ENCODE measurements at regions not wholly inside any gene's neighbourhood (a gene's known extent, or its start where the extent isn't known, plus 50 kb on each side); places are given as distances from the start of the nearest gene placed in this dataset.

- no peak for DNase-seq
Observed at GRCh38 chr20:39270837-39271604, 308.9 kb downstream of the DHX35 start.

GRCh38 chr20:39269493-39270217, 307.5 kb downstream of the DHX35 start:
- no peak for DNase-seq

GRCh38 chr20:39268981-39269461, 306.9 kb downstream of the DHX35 start:
- DNase-seq = no peak

- no peak for DNase-seq
Observed at GRCh38 chr20:39268491-39268951, 306.4 kb downstream of the DHX35 start.

GRCh38 chr20:39266989-39267388, 304.8 kb downstream of the DHX35 start:
- DNase-seq = no peak

GRCh38 chr20:39264506-39265172, 302.5 kb downstream of the DHX35 start:
- DNase-seq = no peak

GRCh38 chr20:39263076-39263475, 300.9 kb downstream of the DHX35 start:
- no peak for DNase-seq

GRCh38 chr20:39259808-39260207, 297.7 kb downstream of the DHX35 start:
- no peak for DNase-seq

- no peak for DNase-seq
Observed at GRCh38 chr20:39259010-39259803, 297.1 kb downstream of the DHX35 start.

- no peak for DNase-seq
Observed at GRCh38 chr20:39258253-39258652, 296.1 kb downstream of the DHX35 start.

- no peak for DNase-seq
Observed at GRCh38 chr20:39253051-39253755, 291.1 kb downstream of the DHX35 start.

- DNase-seq = no peak
Observed at GRCh38 chr20:39252035-39252434, 289.9 kb downstream of the DHX35 start.

- no peak for DNase-seq
Observed at GRCh38 chr20:39249798-39250197, 287.7 kb downstream of the DHX35 start.

- no peak for DNase-seq
Observed at GRCh38 chr20:39248862-39249485, 286.8 kb downstream of the DHX35 start.

- no peak for DNase-seq
Observed at GRCh38 chr20:39248171-39248861, 286.2 kb downstream of the DHX35 start.

GRCh38 chr20:39246436-39246835, 284.3 kb downstream of the DHX35 start:
- DNase-seq = no peak

- DNase-seq = no peak
Observed at GRCh38 chr20:39245685-39246311, 283.7 kb downstream of the DHX35 start.

- DNase-seq = no peak
Observed at GRCh38 chr20:39243962-39244361, 281.8 kb downstream of the DHX35 start.

- no peak for DNase-seq
Observed at GRCh38 chr20:39242614-39243013, 280.5 kb downstream of the DHX35 start.

GRCh38 chr20:39234520-39235095, 272.5 kb downstream of the DHX35 start:
- no peak for DNase-seq

Measured in CD4-positive, alpha-beta T cell treated with Interleukin-15 for 1 hour (primary cell).